GM18867 (cell line): ENCODE measurements at regions not wholly inside any gene's neighbourhood (a gene's known extent, or its start where the extent isn't known, plus 50 kb on each side); places are given as distances from the start of the nearest gene placed in this dataset.
"Not testable (repeated sequence)": the region's sequence is repeated elsewhere in the genome, so short reads cannot be mapped to it uniquely, and the experiment has no call there.

ENCODE experiments used
- ATAC-seq: cut with Tn5 transposase; IDR thresholded peaks from one replicate; pipeline ENCODE4 v1.9.1; 2021; ENCODE audit warnings: mild to moderate bottlenecking, moderate library complexity; ENCODE audit not compliant: unreplicated experiment

DNA sequence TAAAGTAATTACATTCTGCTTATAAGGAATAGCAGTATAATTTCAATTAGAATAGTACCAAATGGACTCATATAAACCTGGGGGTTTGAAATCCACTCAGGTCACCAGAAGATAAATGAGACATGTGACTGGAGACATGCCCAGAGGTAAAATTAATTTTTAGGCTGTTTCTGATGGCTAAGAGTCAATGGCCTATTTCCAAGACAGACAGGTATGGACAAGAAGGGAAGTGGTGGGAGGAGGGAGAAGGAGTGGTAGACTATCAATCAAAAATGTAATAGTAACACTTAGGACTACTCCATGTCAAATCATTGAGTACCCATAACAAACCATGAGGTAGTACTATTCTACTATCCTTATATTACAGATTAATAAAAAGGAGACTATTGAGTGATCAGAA lies 544.0 kb downstream of the GALC start:
- ATAC-seq, result no peak

DNA sequence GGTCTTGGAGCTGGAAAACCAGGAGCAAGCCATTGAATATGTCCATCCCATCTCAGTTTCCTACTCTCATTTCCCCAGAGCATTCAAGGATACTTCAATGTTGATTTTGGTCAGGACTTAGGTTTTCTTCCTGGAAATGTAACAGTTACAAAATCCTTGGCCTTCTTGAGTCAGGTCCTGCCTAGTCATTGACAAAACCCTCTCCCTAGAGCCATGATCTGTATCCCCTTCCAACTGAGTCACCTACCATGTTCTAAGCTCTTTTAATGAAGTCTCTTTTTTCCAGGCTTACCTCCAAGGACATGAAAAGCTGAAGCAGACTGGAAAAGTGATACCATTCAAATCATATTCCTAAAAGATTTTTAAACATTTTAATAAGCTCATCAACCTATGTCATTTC lies 549.2 kb downstream of the GALC start:
- no peak for ATAC-seq

DNA sequence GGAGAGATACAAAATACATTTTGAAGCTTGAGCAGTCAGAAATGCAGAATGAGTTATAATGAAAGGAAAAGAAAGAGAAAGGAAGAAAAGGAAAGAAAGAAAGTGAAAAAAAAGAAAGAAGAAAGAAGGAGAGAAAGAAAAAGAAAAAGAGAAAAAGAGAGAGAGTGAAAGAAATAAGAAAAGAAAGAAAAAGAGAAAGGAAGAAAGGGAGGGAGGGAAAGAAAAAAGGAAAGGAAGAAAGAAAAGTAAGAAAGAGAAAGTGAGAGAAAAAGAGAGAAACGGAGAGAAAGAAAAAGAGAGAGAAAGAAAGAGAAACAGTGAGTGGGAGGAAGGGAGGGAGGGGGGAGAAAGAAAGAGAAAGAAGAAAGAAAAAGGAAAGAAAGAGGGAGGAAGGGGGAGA lies 549.9 kb downstream of the GALC start:
- ATAC-seq, result no peak

DNA sequence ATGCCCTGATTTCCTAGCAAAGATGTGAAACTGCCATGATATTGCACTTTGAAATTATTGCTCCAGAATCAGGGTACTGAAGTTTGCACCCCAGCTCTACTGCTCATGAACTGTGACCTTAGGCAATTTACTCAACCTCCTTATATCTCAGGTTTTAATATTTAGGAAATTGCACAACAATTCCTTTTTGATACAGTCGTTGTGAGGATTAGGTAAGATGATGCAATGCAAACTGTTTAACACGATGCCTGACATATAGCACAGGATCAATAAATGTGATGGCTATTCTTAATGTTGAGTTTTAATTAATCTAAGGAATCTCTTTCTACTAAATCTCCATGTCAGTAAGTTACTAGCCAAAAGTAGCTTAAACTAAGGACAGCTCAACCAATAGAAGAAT lies 555.8 kb downstream of the GALC start:
- no peak for ATAC-seq

DNA sequence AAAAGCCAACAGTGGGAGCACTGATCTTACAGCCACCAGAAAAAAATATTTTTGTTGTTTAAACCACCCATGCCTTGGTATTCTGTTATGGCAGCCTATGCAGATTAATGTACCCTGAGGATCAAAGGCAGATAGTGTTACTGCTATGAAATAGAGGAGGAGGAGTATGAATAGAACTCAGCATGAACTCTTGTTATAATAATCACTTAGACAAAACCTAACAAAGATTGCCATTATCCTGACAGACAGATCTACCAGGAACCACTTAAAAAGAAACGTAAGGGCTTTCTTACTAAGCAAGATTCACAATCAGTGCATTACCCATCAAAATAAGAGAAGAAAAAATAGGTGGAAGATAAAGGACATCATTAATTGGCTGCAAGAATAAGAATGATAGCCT lies 558.3 kb downstream of the GALC start:
- no peak for ATAC-seq

DNA sequence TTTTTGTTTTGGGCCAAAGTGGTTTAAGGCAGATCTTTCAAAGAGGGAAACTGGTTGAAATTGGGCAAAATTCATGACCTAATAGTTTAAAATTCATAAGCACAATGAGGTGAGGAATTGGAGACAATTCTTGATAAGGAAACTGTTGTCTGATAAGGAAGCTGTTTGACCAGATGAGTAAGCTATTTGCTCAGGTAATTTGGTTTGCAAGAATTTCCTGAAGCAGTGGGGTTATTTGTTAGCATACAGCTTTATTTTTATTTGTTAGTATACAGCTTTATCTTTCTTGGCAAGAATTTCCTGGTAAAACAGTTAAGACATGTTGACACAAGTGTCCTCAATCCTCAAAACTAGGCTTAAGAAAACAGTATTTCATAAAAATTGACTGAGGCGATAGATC lies 559.0 kb downstream of the GALC start:
- ATAC-seq, result no peak

DNA sequence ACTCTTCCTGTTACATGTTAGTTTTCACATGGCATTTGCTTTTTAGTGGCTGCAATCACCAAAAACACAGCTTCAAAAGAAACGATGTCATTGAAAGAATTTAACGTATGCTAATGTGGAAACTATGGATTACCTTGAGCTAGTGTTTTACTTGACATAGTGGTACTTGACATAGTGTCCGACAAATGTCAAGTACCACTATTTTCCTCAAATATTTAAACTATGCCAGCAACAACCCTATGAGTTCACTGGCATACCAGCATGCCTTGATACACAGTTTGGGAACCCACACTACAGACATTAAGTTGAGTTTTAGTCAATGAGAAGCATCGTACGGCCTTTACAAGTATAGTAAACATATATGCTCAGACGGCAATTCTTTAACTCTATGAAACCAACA lies 560.3 kb downstream of the GALC start:
- ATAC-seq, result no peak

DNA sequence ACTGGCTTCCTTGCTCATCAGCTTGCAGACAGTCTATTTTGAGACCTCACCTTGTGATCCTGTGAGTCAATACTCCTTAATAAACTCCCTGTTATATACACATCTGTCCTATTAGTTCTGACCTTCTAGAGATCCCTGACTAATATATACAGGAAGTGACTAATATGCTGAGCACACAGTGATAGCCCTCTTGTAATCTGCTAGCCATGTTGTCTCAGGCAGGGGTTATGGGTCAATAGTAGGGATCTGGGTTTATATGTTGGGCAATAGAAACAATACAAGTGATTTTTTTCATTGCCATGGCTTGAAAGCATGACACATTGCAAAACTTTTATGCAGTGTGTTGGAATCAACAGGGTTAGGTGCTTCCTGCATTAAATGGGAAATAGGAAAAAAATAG lies 562.2 kb downstream of the GALC start:
- ATAC-seq, result no peak

DNA sequence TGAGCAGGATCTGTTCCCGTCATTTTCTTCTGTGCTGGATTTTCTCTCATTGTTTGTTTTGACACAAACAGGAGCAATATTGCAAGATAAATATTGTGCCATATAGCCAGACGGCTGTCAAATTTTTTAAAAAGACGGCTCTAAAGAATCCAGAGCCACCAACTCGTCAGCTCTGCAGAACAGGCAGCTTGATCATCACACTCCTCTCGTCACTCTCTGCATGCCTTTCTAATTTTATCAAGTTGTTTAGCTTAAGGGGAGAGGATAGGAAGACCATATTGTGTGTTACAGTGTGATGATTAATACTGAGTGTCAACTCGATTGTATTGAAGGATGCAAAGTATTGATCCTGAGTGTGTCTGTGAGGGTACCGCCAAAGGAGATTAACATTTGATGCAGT lies 562.8 kb downstream of the GALC start:
- no peak for ATAC-seq

DNA sequence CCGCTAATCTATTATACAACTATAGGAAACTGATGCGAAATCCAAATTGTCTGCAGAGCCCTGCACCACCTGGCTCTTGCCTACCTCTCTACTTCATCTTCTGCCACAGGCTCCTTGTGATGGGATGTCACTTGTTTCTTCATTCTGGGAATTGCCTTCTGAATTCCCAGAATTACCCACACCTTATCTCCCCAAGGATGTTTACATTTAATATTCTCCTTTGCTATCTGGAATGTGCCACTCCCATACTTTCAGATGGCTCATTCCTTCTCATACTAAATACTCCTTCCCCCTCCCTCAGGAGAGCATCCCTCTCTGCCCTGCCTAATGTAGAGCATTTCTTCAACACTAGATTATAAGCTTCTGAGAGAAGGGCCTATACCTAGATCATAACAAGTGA lies 573.1 kb downstream of the GALC start:
- ATAC-seq, result no peak

DNA sequence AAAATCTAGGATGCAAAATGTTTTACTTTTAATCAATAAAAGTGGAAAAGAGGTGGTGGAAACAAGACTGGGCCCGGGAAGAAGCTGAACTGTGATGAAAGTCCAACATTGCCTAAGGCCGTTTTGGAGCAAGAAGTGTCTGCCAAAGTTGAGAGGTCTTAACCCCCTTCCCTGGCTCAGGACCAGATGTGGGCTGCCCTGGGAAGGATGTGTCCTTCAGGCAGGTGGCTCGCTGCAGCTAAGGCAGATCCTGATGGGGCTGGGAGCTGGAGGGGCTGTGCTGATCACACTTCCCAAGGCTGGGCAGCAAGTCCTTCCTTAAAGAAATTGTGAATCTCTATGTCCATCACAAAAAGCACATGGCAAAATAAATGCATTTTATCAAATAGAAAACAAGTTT lies 581.6 kb downstream of the GALC start:
- no peak for ATAC-seq

DNA sequence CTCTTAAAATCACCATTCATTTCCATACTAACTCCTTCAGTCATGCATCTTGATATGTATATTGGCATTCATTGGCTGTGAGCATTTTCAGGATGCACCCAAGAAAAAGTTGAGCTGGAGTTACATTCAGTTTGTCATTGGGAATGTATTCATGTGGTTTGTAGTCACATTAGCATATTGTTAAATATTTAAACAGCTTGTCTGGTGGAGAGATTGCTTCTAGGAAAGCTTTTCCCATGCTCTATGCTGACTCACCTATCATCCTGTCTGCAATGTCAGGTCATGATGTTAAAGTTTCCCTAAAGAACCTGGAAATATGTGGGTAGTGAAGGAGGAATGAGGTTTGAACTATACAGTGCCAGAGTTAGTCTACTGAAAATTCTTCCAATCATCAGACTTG lies 583.6 kb downstream of the GALC start:
- no peak for ATAC-seq

DNA sequence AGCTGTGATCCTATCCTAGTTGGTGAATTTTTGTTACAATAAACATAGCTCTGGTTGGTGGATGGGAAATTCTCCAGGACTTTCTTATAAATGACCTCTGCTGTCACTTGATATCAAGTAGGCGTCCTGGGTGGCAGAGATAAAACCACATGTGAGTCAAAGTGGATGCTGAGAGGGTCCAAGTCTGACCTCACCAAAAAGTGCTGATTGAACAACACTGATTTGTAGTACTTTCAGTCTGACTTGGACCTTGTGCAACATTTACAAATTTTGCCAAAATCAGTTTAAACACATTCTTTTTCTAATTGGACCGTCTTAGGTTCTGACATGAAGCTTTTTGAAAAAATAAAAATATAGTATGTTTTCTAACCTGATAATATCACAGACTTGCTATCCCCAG lies 585.6 kb downstream of the GALC start:
- no peak for ATAC-seq

DNA sequence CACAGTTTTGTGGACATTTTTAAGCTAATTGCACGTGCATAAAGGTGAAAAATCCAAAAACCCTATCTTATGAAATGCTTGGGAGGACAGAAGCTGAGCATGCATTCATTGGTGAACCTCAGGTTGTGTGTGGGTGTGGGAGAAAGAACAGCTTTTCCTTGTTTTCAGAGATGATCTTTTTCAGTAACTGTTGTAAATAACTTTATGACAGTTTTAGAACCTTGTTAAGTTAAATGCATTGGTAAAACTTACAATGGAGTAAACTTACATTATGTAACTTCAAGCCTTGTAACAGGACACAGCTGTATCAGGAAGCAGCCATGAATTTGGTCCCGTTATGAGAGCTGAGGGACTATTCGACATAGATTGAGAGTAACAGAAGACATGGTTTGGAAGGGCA lies 587.4 kb downstream of the GALC start:
- ATAC-seq, result no peak

DNA sequence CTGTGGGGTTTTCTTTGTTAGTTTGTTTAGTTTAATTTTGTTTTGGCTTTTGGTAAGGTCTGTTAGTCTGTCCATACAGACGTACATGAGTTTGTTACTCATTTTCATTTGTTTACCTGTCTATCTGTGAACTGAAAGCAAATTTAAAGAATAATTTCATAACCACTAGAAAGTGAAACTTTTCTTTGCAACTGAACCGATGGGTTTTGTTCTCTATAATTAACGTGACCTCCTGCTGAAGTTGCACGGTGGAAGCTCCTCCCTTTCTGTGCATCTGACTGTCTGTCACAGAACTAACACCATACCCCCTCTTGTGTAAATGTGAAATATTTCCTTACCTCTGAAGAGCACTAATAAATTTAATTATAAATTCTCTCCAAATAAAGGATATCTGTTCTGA lies 595.5 kb downstream of the GALC start:
- ATAC-seq, result peak; percentile 99

DNA sequence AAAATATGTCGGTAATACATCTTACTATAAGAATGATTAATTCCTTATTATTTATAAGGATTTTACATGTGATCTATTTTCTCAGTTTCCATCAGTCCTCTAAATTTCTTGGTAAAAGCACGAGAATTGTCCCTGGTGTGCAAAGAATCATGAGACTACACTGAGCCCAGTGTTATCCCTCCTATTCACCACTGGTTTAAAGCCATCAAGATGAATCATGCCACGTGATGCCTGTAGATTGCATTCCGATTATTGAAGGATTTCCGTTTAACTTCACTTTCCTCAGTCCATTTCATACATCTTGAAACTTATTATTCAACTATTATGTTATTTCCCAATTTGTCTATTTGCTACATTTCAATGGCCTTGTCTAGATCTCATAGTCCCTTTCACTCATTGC lies 601.9 kb downstream of the GALC start:
- no peak for ATAC-seq

DNA sequence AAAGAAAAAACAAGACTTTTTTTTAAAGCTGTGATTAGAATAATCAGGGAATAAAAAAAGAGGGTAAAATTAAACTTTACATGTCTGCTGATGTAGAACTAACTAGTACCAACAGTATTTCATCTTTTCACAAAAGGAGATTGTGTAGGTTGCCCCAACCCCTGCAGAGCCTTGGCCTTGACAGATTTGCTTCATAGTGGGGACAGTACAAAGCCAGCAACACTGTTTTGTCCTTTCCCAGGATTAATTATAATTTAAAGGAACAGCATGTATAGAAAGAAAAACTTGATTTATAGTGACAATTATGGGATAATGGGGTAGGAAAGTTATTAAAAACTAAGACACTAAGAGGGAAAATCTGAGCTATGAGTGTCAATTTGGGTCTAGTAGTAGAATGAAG lies 604.0 kb downstream of the GALC start:
- ATAC-seq, result no peak

DNA sequence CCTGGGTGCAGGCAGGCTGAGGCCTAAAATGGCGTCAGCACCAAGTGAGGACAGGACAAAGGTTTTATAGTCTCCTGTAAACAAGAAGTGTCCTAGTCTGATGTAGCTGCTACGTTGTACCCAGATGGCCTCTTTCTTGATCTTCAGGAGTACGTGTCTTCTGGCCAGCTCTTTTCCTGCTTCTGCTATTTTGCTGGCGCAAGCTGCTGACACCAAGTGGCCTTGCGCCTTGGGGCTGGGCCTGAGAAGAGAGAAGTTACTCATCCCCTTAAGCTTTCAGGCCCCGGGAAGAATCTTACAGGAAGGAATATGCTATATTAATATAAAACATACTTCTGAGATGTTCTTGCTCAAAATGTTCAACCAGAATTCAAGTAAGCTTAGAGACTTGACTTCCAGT lies 605.2 kb downstream of the GALC start:
- no peak for ATAC-seq

DNA sequence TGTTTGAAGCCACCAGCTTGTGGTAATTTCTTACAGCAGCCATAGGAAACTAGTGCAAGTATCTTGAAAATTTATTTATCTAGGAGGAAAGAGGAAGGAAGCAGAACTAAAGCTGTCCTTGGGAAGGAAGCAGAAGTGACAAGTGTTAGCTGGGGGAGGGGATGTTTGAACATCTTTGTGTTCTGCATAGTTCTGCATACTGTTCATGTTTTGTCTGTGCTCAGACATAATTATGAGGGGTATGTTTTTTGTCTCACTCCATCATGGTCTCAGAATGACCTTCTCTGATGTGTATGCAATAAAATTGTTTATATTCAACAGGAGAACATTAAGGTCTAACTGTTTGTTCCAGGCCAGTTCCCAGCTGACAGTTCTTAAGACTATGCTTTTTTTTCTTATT lies 606.5 kb downstream of the GALC start:
- no peak for ATAC-seq

DNA sequence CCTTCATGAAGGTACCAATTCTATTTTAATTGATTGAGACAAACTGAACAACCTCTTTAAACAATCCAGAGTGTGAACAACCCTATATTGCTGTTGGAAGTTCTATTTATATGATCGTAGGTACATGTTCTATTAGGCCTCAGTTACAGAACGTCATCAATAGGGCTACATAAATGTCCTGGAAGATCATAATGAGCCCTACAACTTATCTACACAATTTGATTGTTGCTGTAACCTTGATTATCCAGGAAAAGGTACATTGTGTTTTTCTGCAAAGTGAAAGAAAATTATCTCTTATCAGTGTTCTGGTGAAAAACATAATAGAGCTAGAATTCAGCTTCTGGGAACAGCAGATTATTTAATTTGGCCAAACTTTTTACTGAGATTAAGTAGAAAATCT lies 612.9 kb downstream of the GALC start:
- no peak for ATAC-seq

DNA sequence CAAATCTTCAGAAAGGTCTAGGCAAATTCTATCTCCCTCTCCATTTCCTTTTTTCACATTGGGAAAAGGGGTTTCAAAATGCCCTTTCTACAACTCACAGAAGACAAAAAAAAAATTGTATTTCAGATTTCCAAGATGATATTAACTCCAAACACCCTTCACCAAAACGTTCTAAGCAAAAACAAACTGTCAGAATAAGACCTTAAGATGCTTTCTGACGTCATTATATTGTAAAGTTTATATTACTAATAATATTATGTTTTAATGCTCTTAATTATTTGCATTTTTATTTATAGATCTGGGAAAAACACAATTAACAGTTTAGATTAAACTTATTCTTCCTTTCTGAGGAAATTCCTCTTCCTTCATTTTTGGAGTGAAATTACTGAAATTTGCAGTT lies 624.2 kb downstream of the GALC start:
- no peak for ATAC-seq

DNA sequence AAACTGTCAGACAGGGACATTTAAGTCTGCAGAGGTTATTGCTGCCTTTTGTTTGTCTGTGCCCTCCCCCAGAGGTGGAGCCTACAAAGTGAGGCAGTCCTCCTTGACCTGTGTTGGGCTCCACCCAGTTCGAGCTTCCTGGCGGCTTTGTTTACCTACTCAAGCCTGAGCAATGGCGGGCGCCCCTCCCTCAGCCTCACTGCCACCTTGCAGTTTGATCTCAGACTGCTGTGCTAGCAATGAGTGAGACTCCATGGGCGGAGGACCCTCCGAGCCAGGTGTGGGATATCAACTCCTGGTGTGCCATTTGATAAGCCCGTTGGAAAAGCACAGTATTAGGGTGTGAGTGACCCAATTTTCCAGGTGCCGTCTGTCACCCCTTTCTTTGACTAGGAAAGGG lies 632.7 kb downstream of the GALC start:
- ATAC-seq, result not testable (repeated sequence)

DNA sequence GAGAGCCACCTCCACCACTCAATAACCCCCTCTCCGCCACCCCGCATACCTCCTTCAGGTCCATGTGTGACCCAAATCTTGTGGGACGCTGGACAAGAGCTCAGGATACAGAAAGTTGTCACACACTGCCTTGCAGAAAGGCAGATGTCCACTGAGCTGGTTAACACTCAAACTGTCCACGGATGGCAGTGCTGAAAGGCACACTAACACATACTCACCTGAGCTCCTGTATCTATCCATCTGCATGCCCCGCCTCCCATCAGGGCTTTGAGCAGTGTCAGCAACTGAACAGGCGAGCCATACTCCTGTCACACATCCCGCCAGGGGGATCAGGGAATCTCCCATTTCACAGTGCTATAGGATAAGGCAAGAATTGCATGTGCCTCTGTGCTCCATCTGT lies 642.0 kb downstream of the GALC start:
- ATAC-seq, result no peak

DNA sequence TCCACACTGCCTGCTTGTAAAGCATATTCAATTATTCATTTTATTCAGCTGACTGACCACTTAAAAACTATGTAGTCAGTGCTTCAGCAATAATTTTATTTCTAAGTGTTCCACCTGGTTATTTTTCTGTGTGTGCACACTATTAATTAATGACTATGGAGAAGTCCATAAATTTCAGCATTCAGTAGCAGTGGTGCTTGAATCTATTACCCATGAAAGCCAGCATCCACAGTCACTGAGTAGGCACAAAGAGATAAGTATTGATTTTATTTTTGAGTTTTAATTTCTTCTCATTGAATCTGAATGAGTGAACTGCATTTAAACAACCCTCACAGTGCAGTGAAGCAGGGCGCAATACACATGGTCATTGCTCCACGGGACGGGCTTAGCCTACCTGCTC lies 643.1 kb downstream of the GALC start:
- no peak for ATAC-seq
